ENCODE measurements at regions not wholly inside any gene's neighbourhood (a gene's known extent, or its start where the extent isn't known, plus 50 kb on each side); places are given as distances from the start of the nearest gene placed in this dataset.
A peak's percentile ranks its signal among the peaks of the same experiment; 100 is the strongest.
"Not testable (repeated sequence)": the region's sequence is repeated elsewhere in the genome, so short reads cannot be mapped to it uniquely, and the experiment has no call there.

DNA sequence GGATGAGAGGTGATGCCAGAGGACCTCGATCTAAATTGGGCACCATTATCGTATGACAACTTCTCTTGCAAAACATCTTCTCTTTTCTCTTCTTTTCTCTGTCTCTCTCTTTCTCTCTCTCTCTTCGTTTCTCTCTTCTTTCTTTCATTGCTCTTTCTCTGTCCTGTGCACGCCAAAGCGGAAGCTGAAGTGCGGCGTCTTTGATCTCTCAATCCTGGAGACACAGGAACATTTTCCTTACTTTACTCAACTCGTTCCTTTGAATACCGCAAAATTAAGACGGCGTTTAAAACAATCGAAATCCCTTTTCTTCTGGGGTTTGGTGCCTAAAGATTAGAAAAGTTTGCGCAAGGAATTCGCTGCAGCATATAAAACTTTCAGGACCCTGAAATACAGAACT is 176.6 kb downstream of the KDM5D start:
- TF ChIP-seq, protein P1, sequence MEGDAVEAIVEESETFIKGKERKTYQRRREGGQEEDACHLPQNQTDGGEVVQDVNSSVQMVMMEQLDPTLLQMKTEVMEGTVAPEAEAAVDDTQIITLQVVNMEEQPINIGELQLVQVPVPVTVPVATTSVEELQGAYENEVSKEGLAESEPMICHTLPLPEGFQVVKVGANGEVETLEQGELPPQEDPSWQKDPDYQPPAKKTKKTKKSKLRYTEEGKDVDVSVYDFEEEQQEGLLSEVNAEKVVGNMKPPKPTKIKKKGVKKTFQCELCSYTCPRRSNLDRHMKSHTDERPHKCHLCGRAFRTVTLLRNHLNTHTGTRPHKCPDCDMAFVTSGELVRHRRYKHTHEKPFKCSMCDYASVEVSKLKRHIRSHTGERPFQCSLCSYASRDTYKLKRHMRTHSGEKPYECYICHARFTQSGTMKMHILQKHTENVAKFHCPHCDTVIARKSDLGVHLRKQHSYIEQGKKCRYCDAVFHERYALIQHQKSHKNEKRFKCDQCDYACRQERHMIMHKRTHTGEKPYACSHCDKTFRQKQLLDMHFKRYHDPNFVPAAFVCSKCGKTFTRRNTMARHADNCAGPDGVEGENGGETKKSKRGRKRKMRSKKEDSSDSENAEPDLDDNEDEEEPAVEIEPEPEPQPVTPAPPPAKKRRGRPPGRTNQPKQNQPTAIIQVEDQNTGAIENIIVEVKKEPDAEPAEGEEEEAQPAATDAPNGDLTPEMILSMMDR (IDR thresholded peaks at IDR 0.05; ENCODE audit: insufficient read depth, low read depth, low read length) = no peak
- no peak for DNase-seq (ENCODE audit: low read depth)
- ChIA-PET POLR2A (no interaction called here), CTCF (no interaction called here)
- Histone ChIP-seq H3K4me3 (ENCODE audit: low read depth, low read length) (peak overlapping the region; percentile 83), H3K27me3 (ENCODE audit: control insufficient read depth, insufficient read depth, low read length) (no peaks in the 10 kb centered on the region), H3K36me3 (ENCODE audit: control insufficient read depth, insufficient read depth, low read length) (no peaks in the 10 kb centered on the region)

DNA sequence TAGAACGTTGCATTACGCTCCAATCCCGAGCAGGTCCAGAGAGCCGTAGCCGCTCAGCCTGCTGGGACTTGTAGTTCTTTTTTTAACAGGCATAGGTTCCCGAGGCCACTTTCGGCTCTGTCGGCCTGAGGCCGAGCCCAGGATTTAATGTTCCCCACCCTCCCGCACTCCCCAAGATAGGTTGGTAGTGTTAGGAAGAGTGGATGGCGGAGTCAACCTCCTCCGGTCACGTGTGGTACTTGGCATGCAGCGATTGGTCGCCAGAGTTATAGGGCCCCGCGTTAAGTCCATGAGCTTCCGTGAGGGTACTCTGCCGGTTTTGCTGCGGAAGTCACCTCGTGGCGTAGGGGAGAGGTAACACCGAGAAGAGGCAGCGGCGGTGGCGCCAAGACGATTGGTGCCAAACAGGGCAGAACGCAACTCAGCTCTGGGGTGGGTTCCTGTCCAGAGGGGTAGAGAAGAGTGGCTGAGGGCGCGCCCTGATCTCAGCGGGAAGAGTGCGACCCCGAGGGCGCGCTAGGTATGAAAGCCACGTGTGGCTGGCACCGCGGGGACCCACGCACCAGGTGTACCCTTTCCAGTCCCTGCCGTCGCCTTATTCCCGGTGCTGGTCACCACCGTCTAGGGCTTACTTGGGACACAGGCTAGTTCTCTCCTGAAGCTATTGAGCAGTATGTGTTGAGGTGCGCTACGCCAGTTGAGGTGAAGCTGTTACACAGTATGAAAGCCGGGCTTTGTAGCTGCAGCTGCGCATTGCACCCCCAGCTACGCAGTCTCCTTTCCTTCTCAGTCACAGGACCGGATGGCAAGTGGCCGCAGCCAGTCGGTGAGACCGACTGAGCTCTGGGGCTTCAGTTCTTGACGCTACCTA is 177.2 kb downstream of the KDM5D start:
- Histone ChIP-seq H3K4me3 (ENCODE audit: low read depth, low read length) (peak overlapping the region; percentile 83), H3K27me3 (ENCODE audit: control insufficient read depth, insufficient read depth, low read length) (no peaks in the 10 kb centered on the region), H3K36me3 (ENCODE audit: control insufficient read depth, insufficient read depth, low read length) (no peaks in the 10 kb centered on the region)
- TF ChIP-seq, protein P1 (IDR thresholded peaks at IDR 0.05; ENCODE audit: insufficient read depth, low read depth, low read length) = no peak
- peak; percentile 92 for DNase-seq (ENCODE audit: low read depth)
- ChIA-PET CTCF (no interaction called here), POLR2A (no interaction called here)

DNA sequence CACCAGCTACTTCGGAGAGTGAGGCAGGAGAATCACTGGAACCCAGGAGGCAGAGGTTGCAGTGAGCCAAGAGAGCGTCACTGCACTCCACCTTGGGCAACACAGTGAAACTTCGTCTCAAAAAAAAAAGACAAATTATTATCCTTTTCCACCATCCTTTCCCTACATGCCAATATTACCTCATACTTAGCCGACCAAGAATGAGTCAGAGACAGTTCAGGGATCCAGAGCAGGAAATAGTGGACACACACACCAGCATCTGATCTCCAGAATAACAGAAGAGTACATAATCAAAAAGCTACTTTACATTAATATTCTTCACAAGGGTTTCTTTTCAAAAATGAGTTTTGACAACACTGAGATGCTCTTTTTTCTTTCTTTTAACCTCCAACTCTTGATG is 185.4 kb downstream of the KDM5D start:
- no peaks in the 10 kb centered on the region for H3K36me3 ChIP-seq (ENCODE audit: control insufficient read depth, insufficient read depth, low read length)
- no peak overlapping the region for H3K4me3 ChIP-seq (ENCODE audit: low read depth, low read length)
- ChIA-PET POLR2A (no interaction called here), CTCF (no interaction called here)
- H3K27me3 ChIP-seq (ENCODE audit: control insufficient read depth, insufficient read depth, low read length) = no peaks in the 10 kb centered on the region
- TF ChIP-seq, protein P1 (IDR thresholded peaks at IDR 0.05; ENCODE audit: insufficient read depth, low read depth, low read length) = no peak
- DNase-seq (ENCODE audit: low read depth) = no peak

DNA sequence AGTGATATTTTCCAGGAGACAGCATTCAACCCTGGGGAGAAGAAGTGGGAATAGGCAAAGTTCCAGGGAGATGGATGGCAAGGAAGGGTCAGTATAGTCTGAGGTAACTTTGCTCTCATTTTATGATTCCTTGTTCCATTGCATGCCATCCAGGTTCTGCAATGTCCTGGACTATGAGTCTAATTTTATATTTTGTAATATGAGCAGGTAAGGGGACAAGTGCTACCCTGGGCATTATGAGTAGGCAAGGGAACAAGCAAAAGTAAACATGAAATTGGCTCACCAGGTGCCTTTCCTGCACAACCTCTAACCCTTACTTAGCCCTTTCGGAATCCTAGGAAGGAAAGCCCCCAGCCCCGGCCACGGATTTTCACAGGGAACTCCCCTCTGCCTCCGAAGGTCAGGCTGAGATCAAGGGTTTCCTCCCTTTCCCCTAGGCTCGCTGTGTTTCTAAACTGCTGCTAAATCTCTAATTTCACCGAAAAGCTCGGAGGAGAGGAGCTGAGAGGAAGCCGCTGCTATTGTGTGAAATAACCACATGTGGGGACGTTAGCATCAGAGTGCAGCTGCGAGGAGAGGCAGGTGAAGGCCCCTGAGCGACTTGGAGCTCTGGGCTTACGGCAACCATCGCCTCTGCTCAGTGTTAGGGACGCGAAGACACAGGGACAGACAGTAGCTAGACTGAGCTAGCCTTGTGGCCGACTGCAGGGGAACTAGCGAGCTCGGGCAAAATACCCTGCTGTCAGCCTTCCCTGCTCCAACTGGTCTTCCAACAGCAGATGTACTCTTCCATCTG is 194.7 kb downstream of the KDM5D start:
- TF ChIP-seq, protein P1 (IDR thresholded peaks at IDR 0.05; ENCODE audit: insufficient read depth, low read depth, low read length) = no peak
- POLR2A ChIA-PET = no interaction called here

DNA sequence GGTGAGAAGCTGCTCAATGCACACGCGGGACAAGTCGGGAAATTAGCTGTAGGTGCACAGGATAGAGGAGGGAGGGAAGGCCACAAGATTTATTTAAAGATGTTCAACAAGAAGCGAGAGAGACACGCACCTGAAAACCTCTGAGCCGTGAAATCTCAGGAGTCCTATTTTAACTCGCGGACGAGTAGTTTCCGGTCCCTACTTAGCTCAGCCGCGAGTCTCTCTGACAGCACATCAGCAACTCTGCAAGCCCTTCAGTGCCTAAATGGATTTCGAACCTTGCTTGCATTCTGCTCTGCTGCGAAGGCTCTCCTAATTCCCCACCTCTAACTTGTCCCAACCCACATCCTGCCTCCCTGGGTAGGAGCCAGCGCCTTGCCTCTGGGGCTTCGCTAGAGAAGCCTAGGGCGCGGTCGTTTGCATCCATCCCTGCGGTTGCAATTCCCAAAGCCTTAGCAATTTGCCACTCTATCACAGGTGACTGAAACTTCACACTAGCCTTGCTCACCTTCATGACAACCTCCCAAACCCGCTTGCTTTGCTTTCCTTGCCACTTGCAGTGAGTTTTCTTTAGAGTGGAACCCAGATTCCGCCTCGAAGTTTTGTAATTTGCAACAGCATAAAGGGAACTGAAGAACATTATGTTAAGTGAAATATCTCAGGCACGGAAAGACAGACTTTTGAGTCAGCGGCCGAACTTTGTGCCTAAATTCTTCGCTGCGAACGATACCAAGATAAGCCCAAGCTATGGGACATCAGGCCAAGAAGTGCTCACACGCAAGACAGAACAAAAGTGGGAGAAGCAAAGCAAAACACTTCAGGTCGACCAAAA is 202.8 kb downstream of the KDM5D start:
- Histone ChIP-seq H3K4me3 (ENCODE audit: low read depth, low read length) (no peak overlapping the region), H3K27me3 (ENCODE audit: control insufficient read depth, insufficient read depth, low read length) (no peaks in the 10 kb centered on the region), H3K36me3 (ENCODE audit: control insufficient read depth, insufficient read depth, low read length) (no peaks in the 10 kb centered on the region)
- DNase-seq (ENCODE audit: low read depth) = no peak
- ChIA-PET CTCF (no interaction called here), POLR2A (no interaction called here)
- TF ChIP-seq, protein P1 (IDR thresholded peaks at IDR 0.05; ENCODE audit: insufficient read depth, low read depth, low read length) = no peak

More for the DNA sequence above, 194.7 kb downstream of the KDM5D start:
- CTCF ChIA-PET = no interaction called here
- H3K4me3 ChIP-seq (ENCODE audit: low read depth, low read length) = no peak overlapping the region
- H3K36me3 ChIP-seq (ENCODE audit: control insufficient read depth, insufficient read depth, low read length) = no peaks in the 10 kb centered on the region
- no peak for DNase-seq (ENCODE audit: low read depth)
- no peaks in the 10 kb centered on the region for H3K27me3 ChIP-seq (ENCODE audit: control insufficient read depth, insufficient read depth, low read length)

DNA sequence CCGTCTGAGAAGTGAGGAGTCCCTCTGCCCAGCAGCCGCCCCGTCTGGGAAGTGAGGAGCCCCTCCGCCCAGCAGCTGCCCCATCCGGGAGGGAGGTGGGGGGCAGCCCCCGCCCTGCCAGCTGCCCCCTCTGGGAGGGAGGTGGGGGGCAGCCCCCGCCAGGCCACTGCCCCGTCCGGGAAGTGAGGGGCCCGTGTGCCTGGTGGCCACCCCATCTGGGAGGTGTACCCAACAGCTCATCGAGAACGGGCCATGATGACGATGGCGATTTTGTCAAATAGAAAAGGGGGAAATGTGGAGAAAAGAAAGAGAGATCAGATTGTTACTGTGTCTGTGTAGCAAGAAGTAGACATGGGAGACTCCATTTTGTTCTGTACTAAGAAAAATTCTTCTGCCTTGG is 208.8 kb downstream of the KDM5D start:
- H3K4me3 ChIP-seq (ENCODE audit: low read depth, low read length); CTCF ChIA-PET; H3K36me3 ChIP-seq (ENCODE audit: control insufficient read depth, insufficient read depth, low read length); POLR2A ChIA-PET; H3K27me3 ChIP-seq (ENCODE audit: control insufficient read depth, insufficient read depth, low read length); DNase-seq (ENCODE audit: low read depth): not testable (repeated sequence)

All from BJ (cell line).